ENCODE measurements at regions not wholly inside any gene's neighbourhood (a gene's known extent, or its start where the extent isn't known, plus 50 kb on each side); places are given as distances from the start of the nearest gene placed in this dataset.

DNA sequence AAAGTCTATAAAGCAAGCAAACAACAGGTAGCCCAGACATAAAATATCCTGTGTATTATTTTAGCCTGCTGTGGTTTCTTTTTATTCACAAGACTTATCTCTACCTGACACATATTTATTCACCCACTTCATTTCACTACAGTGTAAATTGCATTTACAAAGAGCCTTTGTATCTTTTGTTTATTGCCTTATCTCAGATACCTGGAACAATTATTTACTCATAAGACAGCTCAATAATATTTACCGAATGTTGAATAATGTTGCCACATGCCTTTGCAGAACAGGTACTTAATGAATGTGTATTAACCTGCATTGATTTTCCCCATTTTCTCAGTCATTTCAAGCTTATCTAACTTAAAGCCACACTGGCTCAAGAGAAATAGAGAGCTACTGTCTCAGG is 603.6 kb downstream of the FBXO15 start:
- H3K27me3 Mint-ChIP-seq (ENCODE audit: low read depth), result peaks cover 2% of the 10 kb centered on the region
- no peaks in the 10 kb centered on the region for H3K36me3 Mint-ChIP-seq (ENCODE audit: low read depth)
- H3K4me1 Mint-ChIP-seq (ENCODE audit: low read depth), result no peaks in the 10 kb centered on the region
- no peak overlapping the region for H3K4me3 Mint-ChIP-seq (ENCODE audit: unreplicated experiment)
- no peaks in the 10 kb centered on the region for H3K9me3 Mint-ChIP-seq (ENCODE audit: low read depth)
- TF ChIP-seq, protein P1, sequence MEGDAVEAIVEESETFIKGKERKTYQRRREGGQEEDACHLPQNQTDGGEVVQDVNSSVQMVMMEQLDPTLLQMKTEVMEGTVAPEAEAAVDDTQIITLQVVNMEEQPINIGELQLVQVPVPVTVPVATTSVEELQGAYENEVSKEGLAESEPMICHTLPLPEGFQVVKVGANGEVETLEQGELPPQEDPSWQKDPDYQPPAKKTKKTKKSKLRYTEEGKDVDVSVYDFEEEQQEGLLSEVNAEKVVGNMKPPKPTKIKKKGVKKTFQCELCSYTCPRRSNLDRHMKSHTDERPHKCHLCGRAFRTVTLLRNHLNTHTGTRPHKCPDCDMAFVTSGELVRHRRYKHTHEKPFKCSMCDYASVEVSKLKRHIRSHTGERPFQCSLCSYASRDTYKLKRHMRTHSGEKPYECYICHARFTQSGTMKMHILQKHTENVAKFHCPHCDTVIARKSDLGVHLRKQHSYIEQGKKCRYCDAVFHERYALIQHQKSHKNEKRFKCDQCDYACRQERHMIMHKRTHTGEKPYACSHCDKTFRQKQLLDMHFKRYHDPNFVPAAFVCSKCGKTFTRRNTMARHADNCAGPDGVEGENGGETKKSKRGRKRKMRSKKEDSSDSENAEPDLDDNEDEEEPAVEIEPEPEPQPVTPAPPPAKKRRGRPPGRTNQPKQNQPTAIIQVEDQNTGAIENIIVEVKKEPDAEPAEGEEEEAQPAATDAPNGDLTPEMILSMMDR (IDR thresholded peaks at IDR 0.05), result no peak
- DNase-seq (ENCODE audit: low spot score), result no peak
- no peak overlapping the region for H3K27ac Mint-ChIP-seq (ENCODE audit: unreplicated experiment)

DNA sequence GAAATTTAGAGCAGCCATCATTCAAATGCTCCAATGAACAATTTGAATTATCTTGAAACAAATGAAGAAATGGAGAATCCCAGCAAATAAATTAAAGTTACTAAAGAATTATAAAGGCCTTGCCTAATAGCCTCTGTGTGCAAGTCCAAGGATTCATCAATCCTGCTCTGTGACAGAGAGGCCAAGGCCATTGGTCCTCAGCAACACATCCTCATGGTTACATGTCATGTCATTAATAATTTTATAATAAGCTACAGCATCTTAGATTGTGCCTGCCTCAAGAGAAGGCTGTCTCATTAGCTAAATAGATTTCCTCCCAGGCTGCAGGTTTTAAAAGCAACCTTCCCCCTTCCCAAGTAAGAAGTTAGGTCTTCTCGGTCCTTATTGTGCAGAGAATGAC is 611.6 kb downstream of the FBXO15 start:
- H3K4me1 Mint-ChIP-seq (ENCODE audit: low read depth), result no peaks in the 10 kb centered on the region
- H3K27ac Mint-ChIP-seq (ENCODE audit: unreplicated experiment), result no peak overlapping the region
- TF ChIP-seq, protein P1 (IDR thresholded peaks at IDR 0.05), result no peak
- DNase-seq (ENCODE audit: low spot score), result no peak
- H3K27me3 Mint-ChIP-seq (ENCODE audit: low read depth), result peaks cover 7% of the 10 kb centered on the region
- H3K9me3 Mint-ChIP-seq (ENCODE audit: low read depth), result peaks cover 2% of the 10 kb centered on the region
- H3K36me3 Mint-ChIP-seq (ENCODE audit: low read depth), result no peaks in the 10 kb centered on the region
- H3K4me3 Mint-ChIP-seq (ENCODE audit: unreplicated experiment), result no peak overlapping the region

DNA sequence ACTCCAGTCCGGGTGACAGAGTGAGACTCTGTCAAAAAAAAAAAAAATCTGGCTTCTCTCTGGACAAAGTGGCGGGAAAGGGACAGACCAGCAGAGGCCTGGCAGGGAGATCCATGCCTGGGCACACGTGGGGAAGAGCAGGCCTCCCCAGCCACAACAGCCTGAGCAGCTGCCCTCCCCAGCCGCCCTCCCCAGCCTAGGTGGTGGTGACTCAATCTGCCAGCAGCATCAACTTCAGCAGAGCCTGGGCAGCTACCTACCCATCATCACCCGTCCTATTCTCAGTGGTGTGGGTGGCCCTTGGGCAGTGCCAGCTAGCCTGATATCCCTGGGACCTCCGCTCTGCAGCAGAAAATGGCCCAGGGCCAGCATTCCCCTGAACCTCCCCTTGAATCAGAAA is 612.4 kb downstream of the FBXO15 start:
- TF ChIP-seq, protein P1 (IDR thresholded peaks at IDR 0.05), result no peak
- Mint-ChIP-seq H3K27me3 (ENCODE audit: low read depth) (peaks cover 7% of the 10 kb centered on the region), H3K4me3 (ENCODE audit: unreplicated experiment) (no peak overlapping the region), H3K36me3 (ENCODE audit: low read depth) (no peaks in the 10 kb centered on the region), H3K9me3 (ENCODE audit: low read depth) (peaks cover 10% of the 10 kb centered on the region), H3K27ac (ENCODE audit: unreplicated experiment) (no peak overlapping the region), H3K4me1 (ENCODE audit: low read depth) (no peaks in the 10 kb centered on the region)
- DNase-seq (ENCODE audit: low spot score), result no peak

DNA sequence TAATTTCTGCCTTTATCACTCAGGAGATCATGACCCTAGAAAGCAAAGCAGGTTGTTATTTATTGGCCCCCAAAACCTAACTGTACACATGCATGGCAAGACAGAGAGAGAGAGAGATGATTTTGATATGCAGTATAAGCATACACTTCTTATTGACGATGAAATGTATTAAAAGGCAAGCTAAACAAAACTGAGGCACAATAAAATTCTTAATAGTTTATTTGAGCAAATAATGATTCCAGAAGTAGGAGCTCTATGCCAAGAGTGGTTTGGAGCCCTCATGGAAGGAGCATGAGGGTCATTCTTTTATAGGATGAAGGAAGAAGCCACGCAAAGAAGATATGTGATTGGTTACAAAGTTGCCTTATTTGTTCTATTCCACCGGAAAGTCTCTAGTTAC is 616.0 kb downstream of the FBXO15 start:
- no peak overlapping the region for H3K4me3 Mint-ChIP-seq (ENCODE audit: unreplicated experiment)
- DNase-seq (ENCODE audit: low spot score), result no peak
- no peak overlapping the region for H3K27ac Mint-ChIP-seq (ENCODE audit: unreplicated experiment)
- no peaks in the 10 kb centered on the region for H3K4me1 Mint-ChIP-seq (ENCODE audit: low read depth)
- H3K27me3 Mint-ChIP-seq (ENCODE audit: low read depth), result no peaks in the 10 kb centered on the region
- H3K36me3 Mint-ChIP-seq (ENCODE audit: low read depth), result no peaks in the 10 kb centered on the region
- H3K9me3 Mint-ChIP-seq (ENCODE audit: low read depth), result peaks cover 15% of the 10 kb centered on the region
- TF ChIP-seq, protein P1 (IDR thresholded peaks at IDR 0.05), result no peak

DNA sequence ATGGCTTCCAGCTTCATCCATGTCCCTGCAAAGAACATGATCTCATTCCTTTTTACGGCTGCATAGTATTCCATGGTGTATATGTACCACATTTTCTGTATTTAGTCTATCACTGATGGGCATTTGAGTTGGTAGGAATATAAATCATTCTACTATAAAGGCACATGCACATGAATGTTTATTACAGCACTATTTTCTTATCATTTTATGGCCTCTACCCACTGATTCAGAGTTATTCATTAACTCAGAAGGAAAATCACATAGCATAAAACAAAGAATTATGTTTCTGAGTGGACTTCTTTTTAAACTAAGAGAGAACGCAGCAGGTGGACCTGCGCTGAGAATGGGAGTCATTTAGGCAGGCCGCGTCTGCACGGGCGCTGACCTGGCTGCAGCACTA is 619.6 kb downstream of the FBXO15 start:
- Mint-ChIP-seq H3K27me3 (ENCODE audit: low read depth) (peaks cover 2% of the 10 kb centered on the region), H3K4me3 (ENCODE audit: unreplicated experiment) (no peak overlapping the region), H3K9me3 (ENCODE audit: low read depth) (peaks cover 13% of the 10 kb centered on the region), H3K36me3 (ENCODE audit: low read depth) (no peaks in the 10 kb centered on the region), H3K4me1 (ENCODE audit: low read depth) (no peaks in the 10 kb centered on the region), H3K27ac (ENCODE audit: unreplicated experiment) (no peak overlapping the region)
- TF ChIP-seq, protein P1 (IDR thresholded peaks at IDR 0.05), result no peak
- DNase-seq (ENCODE audit: low spot score), result no peak
